DMS79 (cell line): ENCODE measurements at regions not wholly inside any gene's neighbourhood (a gene's known extent, or its start where the extent isn't known, plus 50 kb on each side); places are given as distances from the start of the nearest gene placed in this dataset.
A peak's percentile ranks its signal among the peaks of the same experiment; 100 is the strongest.

ENCODE experiments used
- DNase-seq: peaks from one replicate; lab custom pipeline; 2025; lab: John Stamatoyannopoulos, UW

DNA sequence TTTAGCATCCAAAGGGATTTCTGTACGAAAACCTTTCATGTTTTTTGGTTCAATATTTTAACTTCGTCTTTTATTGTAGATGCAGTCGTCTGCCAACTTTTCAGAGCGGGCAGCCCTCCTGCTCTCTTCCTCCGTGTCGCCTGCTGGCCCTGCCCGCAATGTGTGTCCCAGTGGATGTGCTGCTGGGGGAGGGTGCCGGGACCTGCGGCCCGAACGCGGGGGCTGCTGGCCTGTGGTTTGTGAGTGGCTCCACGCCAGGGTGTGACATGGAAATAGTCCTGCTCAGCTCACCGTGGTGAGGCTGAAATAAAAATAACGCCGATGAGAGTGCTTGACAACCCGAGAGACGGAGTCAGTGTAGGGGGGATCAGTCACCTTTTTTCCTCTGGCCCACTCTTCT lies 59.7 kb upstream of the GRPEL1 start:
- no peak for DNase-seq

DNA sequence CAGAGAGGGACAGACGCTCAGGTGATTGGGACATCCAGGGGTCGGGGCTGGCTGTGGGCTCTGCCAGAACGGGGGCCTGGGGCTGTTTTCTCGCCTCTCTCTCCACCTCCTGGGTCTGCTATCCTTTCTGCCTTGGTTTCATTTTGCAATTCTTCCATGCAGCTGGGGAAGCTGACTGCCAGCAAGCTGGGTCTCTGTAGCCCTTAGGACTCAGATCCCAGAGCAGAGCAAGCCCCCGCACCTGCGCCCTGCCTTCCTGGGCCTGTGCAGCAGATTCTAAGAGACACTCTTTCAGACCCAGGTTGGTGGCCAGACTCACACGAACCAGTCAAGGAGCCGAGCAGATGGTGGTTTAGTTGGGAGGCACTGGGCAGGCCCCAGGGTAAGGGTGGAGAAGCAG lies 59.1 kb upstream of the GRPEL1 start:
- no peak for DNase-seq

DNA sequence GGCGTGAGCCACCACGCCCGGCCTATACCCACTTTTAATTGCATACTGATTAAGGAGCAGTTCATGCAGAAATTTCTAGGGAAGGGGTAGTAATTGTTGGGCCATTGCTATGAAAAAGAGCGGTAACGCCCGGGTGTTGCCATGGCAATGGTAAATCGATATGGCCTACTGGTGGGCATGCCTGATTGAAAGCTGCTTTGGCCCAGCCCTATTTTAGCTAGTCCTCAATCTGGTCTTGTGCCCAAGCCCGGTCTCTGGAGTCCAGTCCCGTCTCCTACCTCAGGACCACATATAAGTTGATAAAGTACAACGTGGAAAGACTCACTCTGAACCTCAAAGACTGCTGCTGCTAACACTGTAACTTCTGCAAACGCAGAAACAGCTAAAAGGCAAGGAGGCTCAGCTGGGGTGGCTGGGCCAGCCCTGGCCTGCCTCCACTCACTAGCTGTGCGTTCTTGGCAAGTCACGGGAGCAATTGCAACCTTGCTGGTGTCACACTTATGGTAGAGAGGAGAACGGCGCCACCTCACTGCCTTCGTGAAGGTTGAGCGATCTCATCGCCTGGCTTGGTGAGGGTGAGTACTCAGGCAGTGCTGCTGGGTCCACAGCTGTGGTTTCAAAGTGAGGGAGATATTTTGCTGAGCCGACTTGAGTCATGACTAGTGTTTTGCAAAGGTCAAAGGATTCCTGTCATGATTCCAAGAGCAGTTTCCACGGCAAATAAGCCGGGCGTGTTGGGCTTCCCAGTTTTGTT lies 57.0 kb upstream of the GRPEL1 start:
- DNase-seq = peak; percentile 77

DNA sequence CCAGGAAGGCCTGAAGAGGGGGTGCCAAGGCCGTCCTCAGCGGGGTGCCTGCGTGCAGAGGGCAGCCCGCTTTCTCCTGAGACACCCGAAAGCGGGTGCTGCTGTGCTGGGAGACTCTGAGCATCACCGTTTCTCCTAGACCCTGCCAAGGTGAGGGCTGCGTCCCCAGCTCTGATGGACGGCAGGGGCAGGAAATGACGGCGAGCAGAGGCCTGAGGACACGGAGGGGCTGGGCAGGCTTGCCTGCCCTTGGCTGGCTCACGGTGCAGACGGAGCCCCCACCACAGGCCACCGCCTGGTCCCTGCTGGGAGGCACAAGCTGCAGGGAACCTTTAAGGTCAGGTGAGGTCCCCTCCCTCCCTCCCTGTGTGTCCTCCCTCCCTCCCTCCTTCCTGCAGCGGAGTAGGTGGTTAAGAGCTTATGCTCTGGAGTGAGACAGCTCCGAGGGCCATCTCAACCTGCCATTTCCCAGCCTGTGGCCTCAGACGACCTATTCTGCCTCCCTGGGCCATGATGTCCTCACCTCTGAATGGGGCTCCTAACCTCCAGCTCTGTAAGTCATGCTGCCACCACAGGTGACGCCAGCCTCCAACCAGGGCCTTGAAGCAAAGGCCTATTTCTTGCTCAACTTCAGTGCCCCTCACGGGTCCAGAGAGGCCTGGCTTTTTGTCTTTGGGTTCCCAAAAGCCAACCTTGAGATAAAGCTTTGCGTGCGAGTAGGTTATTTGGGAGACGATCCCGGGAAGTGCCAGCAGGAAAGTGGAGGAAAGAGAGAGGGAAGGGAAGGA lies 54.2 kb upstream of the GRPEL1 start:
- no peak for DNase-seq

DNA sequence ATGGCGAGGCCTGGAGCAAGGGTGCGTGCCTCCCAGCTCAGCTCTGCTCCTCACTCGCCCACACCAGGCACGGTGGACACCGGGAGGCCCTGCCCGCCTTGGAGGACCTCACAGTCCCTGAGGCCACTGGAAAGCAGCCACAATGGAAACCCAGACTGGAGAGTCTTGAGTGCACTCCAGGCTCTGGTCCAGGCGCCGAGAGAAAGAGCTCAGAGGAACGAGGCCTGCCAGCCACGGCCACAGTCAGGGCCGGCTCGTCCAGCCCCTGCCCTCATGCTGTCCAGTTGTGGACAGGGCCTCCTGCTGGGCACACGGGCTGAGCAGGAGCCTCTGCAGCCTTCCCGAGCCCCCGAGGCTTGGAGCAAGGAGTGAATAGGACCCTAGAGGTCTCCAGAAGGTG lies 53.3 kb upstream of the GRPEL1 start:
- no peak for DNase-seq

DNA sequence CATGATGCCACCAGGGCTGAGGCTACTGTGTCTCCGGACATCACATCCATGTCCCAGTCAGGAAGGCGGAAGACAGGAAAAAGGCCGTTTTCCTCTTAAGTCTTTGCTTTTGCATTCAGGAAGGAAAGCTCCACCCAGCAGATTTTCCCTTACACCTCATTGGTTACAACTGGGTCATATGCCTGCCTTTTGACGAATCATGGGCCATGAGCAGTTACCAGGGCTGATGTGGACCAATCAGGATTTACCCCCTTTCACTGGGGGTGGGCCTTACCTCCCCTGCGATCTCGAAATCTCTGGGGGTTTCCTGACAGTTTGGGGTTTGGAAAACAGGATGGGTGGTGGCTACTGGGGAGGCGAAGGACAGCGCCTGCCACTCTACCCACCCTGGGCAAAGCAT lies 52.5 kb upstream of the GRPEL1 start:
- no peak for DNase-seq

DNA sequence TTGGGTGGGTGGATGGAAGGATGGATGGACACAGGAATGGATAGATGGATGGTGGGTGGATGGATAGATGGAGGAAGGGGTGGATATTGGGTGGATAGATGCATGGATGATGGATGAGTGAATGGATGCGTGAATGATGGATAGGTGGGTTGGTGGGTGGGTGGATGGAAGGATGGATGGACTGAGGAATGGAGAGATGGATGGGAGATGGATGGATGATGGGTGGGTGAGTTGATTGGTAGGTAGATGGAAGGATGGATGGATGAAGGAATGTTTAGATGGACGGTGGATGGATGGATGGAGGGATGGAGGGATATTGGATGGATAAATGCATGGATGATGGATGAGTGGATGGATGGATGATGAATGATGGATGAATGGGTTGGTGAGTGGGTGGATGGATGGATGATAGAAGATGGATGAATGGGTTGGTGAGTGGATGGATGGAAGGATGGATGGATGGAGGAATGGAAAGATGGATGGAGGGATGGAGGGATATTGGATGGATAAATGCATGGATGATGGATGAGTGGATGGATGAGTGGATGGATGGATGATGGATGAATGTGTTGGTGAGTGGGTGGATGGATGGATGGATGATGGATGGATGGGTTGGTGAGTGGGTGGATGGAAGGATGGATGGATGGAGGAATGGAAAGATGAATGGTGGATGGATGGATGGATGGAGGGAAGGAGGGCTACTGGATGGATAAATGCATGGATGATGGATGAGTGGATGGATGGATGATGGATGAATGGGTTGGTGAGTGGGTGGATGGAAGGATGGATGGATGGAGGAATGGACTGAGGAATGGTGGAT lies 50.4 kb upstream of the GRPEL1 start:
- DNase-seq = no peak
